Activated CD8-positive, alpha-beta memory T cell treated with anti-CD3 and anti-CD28 coated beads, Interleukin-2, amount 50 U/mL, for 1 hour (primary cell): ENCODE measurements at regions not wholly inside any gene's neighbourhood (a gene's known extent, or its start where the extent isn't known, plus 50 kb on each side); places are given as distances from the start of the nearest gene placed in this dataset.

Experiments
- DNase-seq: peaks from one replicate; pipeline ENCODE4 v3.0.0-alpha.2; 2020; ENCODE audit errors: extremely low read depth

GRCh38 chr20:61048302-61048701 lies 203.8 kb upstream of the CDH4 start:
- DNase-seq, result no peak

DNA sequence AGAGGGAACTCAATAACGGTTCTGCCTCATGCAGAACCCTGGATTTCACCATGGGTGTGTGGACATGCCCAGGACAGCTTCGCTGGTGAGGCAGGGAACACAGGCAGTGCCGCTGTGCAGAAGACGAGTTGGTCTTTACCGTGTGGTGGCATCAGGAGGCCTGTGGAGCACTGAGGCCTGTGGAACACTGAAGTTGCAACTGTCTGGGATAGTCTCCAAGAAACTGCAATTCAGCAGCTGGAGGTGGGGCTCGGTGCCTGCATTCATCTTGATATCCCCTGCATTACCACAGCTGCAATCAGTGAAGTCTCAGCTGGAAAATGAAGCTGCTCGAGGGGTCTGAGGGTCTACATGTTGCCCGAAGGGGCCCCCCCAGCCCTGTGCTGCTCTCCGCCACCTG lies 202.4 kb upstream of the CDH4 start:
- no peak for DNase-seq

DNA sequence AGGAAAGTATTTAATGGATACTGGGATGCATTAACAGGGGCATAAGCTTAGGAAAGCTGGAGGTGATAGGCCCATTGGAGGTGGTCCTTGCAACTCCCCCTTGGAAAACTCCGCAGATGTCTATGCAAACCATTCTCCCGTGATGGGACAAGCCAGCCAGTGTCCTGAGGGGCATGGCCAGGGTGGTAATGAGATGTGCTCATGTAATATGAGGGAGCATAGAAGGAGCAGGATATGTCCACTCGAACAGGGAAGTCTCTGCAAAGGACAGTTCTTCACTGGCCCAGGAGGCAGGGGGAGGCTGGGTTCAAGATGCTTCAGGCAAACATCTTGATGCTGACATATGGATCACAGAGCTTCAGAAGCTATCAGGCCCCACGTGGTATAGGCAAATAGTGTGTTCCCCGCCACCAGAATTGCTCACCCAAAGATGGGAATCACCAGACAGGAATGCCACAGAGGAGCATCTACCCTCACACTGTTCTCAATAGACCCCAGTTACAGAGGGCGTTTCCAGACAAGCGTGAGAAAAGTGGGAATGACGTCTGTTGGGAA lies 201.6 kb upstream of the CDH4 start:
- no peak for DNase-seq

GRCh38 chr20:61052195-61052750 lies 199.8 kb upstream of the CDH4 start:
- no peak for DNase-seq

GRCh38 chr20:61052776-61053442 lies 199.2 kb upstream of the CDH4 start:
- DNase-seq, result no peak

- DNase-seq, result no peak
These were observed 198.6 kb upstream of the CDH4 start for GRCh38 chr20:61053487-61053886.

GRCh38 chr20:61053889-61054288 lies 198.2 kb upstream of the CDH4 start:
- no peak for DNase-seq

GRCh38 chr20:61054411-61054810 lies 197.7 kb upstream of the CDH4 start:
- no peak for DNase-seq

GRCh38 chr20:61055180-61056010 lies 196.7 kb upstream of the CDH4 start:
- DNase-seq, result no peak

- no peak for DNase-seq
These were observed 195.9 kb upstream of the CDH4 start for GRCh38 chr20:61056116-61056515.

DNA sequence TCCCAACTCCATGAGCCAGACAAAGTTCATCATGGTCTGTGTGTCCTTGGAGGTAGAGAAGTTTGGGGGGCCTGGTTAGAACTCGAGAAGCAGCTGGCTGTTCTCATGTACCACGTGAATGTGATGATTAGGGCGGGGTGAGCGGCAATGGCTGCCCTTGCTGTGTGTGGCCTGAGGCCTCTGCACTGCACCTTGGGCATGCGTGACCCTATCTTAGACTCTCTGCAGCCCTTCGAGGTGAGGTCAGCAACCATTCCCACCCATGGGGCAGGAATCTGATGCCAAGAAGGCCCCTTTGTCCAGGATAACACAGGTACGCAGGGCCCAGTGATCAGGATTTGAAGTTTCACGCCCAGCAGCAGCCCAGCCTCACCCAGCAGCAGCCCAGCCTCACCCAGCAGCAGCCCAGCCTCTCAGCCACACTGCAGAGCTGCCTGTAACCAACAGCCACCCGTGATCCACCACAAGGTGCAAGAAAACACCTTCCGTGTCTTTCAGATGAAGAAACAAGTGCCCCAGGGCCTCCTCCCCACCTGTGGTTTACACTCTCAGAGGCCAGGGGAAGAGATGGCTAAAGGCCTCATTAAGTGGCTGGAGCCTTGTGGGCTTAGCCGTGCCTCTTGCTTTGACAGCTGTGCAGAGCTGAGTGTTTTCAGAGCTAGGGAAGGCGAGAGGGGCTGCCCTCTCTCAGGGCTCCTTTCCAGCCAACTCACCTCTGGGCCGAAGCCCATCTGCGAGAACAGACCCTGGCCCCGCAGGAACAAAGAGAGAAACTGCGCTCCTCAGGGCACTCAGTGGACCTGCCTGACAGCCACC lies 195.2 kb upstream of the CDH4 start:
- DNase-seq, result no peak

GRCh38 chr20:61057443-61058121 lies 194.5 kb upstream of the CDH4 start:
- no peak for DNase-seq

DNA sequence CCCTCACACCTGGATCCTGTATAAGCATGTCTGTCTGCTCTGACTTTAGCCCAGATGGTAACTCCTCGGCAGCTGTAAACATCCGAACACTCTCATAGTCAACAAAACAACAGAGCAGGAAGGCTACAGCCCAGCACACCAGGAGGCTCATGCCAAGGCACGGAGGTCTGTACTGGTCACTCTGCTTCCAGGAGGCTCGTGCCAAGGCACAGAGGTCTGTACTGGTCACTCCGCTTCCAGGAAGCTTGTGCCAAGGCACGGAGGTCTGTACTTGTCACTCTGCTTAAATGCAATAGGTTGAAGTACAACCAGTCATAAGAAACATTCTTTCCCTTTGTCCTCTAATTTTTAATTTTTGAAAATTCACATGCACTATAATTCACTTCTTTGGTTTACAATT lies 190.1 kb upstream of the CDH4 start:
- DNase-seq, result no peak

DNA sequence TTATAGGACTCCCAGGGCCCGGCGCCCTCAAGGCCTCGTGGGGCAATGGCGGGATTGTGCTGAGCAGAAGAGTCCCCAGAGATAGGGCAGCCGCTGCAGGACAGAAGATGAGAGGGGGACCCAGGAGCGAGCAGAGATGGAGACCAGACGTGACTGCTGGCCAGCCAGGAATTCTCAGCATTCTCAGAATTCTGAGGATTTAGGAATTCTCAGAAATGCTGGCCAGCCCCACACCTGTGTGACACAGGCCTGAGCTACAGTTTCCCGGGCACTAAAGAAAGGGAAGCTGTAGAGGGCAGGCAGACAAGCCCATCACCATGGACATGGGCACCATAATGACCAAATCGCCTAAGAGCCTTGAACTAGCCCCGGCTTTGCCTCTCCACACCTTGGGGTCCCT lies 186.2 kb upstream of the CDH4 start:
- DNase-seq, result no peak

GRCh38 chr20:61066526-61066925 lies 185.5 kb upstream of the CDH4 start:
- no peak for DNase-seq

DNA sequence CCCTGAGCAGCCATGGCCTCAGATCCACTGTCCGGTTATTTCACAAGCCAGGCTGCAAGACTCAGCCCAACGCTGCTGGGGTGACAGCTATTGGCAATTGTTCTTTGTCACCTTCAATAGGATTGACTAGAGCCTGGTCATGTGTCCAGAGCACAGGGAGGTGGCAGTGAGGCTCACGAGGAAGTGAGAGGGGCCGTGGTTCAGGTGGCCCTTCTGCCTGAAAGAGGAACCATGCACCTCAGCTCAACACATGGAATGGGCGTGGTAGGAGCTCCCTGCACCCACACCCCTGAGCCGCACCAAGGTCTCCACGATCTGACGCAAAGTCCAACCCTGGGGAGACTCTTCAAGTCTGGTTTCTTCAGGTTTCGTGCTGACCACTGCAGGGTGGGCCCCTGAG lies 184.8 kb upstream of the CDH4 start:
- DNase-seq, result no peak

DNA sequence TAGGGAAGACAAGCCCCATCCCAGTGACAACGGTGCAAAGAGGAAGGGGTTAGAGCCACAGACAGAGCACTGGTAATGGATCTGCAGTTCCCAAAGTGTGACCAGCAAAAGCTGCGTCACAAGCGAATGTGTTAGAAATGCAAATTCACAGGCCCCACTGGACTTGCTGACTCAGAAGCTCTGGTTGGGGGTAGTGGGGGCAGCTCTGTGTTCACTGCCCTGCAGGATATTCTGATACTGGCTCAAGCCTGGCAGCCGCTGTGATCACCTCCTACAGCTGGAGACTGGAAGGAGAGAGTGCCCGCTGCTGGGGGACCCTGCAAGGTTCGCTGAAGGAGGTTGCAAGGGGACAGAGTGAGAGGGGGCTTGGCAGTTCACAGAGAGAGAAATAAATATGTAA lies 179.7 kb upstream of the CDH4 start:
- DNase-seq, result no peak

- DNase-seq, result no peak
These were observed 178.7 kb upstream of the CDH4 start for GRCh38 chr20:61073376-61073775.

DNA sequence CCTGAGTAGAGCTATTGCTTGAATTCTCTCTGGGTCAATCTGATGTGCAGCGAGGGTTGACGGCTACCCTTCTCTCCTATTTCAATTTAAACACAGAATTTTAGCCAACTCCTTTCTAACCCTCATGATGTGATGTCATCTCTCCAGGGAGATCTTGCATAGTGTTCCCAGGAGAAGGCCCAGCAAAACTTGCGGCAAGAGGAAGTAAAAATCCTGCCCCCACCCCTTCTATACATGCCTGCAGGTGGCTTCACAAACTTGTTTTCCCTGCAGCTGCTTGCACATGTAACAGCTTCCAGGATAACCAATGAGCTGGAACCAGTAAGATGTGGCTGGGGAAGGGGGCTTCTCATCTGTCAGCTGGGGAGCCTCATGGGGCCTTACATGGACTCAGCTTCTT lies 169.3 kb upstream of the CDH4 start:
- DNase-seq, result no peak

DNA sequence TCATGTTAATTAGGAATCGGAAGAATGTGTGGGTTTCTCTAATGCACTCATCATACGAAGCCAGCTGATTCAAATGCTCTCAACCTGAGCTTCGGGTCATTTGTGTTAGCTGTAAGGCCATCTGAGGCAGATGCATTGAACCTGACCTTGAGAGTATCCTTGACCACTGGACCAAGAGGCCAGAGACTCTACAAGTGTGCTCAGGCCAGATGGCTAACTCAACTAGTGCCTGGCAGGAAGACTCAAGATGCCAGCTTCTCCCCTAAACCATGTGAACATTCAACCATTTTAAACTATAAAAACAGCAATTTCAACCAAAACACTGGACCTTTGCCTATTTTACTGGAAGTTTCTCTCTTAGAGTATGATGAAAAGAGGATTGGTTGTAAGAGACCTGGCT lies 168.6 kb upstream of the CDH4 start:
- no peak for DNase-seq

GRCh38 chr20:61086031-61086430 lies 166.0 kb upstream of the CDH4 start:
- DNase-seq, result no peak
